ENCODE measurements at regions not wholly inside any gene's neighbourhood (a gene's known extent, or its start where the extent isn't known, plus 50 kb on each side); places are given as distances from the start of the nearest gene placed in this dataset.

DNA sequence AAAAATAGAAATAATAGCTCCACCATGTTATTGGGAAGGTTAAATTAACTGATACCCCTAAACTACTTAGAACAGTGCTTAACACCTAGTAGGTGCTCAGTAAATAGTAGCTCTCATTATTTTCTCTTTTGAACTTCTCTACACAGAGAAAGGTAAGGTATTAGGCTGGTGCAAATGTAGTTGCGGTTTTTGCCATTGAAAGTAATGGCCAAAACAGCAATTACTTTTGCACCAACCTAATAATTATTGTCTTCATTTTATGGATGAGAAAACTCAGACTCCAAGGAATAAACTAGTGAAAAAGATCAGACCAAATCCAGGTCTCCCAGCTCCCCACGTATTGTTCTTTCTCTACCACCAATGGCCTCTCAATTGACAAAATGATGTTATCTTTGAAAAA is 157.2 kb upstream of the TMPO start:
- Histone ChIP-seq H3K27ac (ENCODE audit: insufficient read length, low read depth, low read length) (no peak overlapping the region), H3T11ph (ENCODE audit: low read length) (no peak overlapping the region)

More for the DNA sequence above, 157.2 kb upstream of the TMPO start:
- Histone ChIP-seq H3K4ac (ENCODE audit: low read depth, low read length) (no peak overlapping the region), H2AK5ac (ENCODE audit: insufficient read length, low read length) (no peak overlapping the region), H3K56ac (ENCODE audit: insufficient read length, low read depth, low read length) (no peak overlapping the region), H4K91ac (ENCODE audit: insufficient read length, low read depth, low read length) (no peak overlapping the region), H3K27me3 (ENCODE audit: insufficient read depth, low read length) (no peaks in the 10 kb centered on the region), H3K9ac (ENCODE audit: extremely low read depth, insufficient read length, low read length) (no peak overlapping the region), H2BK5ac (ENCODE audit: insufficient read length, low read length) (no peak overlapping the region), H3K4me1 (ENCODE audit: insufficient read depth, low read length) (peaks cover 3% of the 10 kb centered on the region; the same call in 1 of the 2 replicates), H3K9me3 (ENCODE audit: control insufficient read depth, low read depth, low read length) (no peaks in the 10 kb centered on the region), H3K14ac (ENCODE audit: insufficient read depth, low read length) (no peak overlapping the region), H2BK20ac (ENCODE audit: low read depth, low read length, poor library complexity, severe bottlenecking) (no peak overlapping the region), H3K23ac (ENCODE audit: insufficient read length, low read depth, low read length) (no peak overlapping the region), H2BK12ac (ENCODE audit: insufficient read length, low read depth, low read length) (no peak overlapping the region), H3K79me1 (ENCODE audit: insufficient read depth, low read depth, low read length, poor library complexity, severe bottlenecking) (no peaks in the 10 kb centered on the region), H3K79me2 (ENCODE audit: insufficient read depth, low read length) (no peaks in the 10 kb centered on the region), H4K8ac (replicated peaks; ENCODE audit: insufficient read length, low read depth, low read length) (no peak overlapping the region), H3K18ac (ENCODE audit: insufficient read length, low read depth, low read length) (no peak overlapping the region), H2BK120ac (ENCODE audit: low read depth, low read length, poor library complexity, severe bottlenecking) (no peak overlapping the region), H2BK15ac (ENCODE audit: low read depth, low read length) (no peak overlapping the region), H3K4me2 (ENCODE audit: insufficient read depth, insufficient read length, low read length) (no peak overlapping the region), H4K20me1 (ENCODE audit: control insufficient read depth, insufficient read depth, insufficient read length) (no peaks in the 10 kb centered on the region), H4K5ac (ENCODE audit: insufficient read length, low read depth, low read length) (no peak overlapping the region), H3K23me2 (ENCODE audit: insufficient read length, low read depth, low read length, poor library complexity, severe bottlenecking) (no peaks in the 10 kb centered on the region), H2AFZ (ENCODE audit: low read length) (no peak overlapping the region)
- no peaks in the 10 kb centered on the region for H3K27me3 Mint-ChIP-seq (ENCODE audit: low read depth)
- TF ChIP-seq, protein P1, sequence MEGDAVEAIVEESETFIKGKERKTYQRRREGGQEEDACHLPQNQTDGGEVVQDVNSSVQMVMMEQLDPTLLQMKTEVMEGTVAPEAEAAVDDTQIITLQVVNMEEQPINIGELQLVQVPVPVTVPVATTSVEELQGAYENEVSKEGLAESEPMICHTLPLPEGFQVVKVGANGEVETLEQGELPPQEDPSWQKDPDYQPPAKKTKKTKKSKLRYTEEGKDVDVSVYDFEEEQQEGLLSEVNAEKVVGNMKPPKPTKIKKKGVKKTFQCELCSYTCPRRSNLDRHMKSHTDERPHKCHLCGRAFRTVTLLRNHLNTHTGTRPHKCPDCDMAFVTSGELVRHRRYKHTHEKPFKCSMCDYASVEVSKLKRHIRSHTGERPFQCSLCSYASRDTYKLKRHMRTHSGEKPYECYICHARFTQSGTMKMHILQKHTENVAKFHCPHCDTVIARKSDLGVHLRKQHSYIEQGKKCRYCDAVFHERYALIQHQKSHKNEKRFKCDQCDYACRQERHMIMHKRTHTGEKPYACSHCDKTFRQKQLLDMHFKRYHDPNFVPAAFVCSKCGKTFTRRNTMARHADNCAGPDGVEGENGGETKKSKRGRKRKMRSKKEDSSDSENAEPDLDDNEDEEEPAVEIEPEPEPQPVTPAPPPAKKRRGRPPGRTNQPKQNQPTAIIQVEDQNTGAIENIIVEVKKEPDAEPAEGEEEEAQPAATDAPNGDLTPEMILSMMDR (conservative IDR thresholded peaks at IDR 0.05) = no peak
- no peak overlapping the region for H3K27ac Mint-ChIP-seq
- no CpG with 5 or more reads among the region's 2 CpGs for WGBS (ENCODE audit: extremely low coverage, insufficient read length, low lambda C conversion rate)
- H3K9me3 Mint-ChIP-seq = no peaks in the 10 kb centered on the region
- no peaks in the 10 kb centered on the region for H3K36me3 Mint-ChIP-seq (ENCODE audit: insufficient read depth in 1 of 3, low read depth in 3 of 3)
- H3K4me1 Mint-ChIP-seq = peaks cover 0 to 3% of the 10 kb centered on the region in 2 experiments; a peak in 1 of 4 replicates
- H3K4me3 Mint-ChIP-seq = no peak overlapping the region
- no peak for DNase-seq

All from H9 (cell line).